ENCODE measurements at regions not wholly inside any gene's neighbourhood (a gene's known extent, or its start where the extent isn't known, plus 50 kb on each side); places are given as distances from the start of the nearest gene placed in this dataset.

DNA sequence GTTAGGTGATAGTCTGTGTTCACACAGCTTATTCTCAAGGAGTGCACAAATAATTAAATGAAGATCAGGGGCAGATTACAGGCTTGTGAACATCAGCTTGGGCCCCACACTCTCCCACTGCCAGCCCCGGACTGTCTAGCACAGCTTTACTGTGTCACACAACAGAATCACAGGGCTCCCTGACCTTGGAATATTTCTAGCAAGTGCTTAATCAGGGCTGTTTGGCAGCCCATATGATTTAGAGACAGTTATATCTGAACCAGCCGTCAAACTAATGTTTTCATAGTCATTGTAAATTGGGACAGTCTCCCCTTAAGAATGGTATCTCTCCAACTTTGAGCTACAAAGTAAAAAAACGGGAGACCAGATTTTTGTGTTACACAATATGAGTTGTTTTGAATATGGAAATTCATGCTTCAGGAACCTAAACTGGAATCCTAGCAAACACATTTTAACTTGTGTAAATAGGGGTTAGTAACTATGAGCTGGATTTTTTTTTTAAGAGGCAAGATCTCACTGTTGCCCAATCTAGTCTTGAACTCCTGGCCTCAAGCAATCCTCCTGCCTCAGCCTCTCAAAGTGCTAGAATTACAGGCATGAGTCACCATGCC lies 517.6 kb downstream of the BNC2 start:
- Histone ChIP-seq H3K4me3 (ENCODE audit: low read length) (no peak overlapping the region), H3K27ac (ENCODE audit: low read length) (no peak overlapping the region), H3K4me1 (ENCODE audit: control insufficient read depth, insufficient read depth, low read length) (no peaks in the 10 kb centered on the region), H3K27me3 (ENCODE audit: control insufficient read depth, insufficient read depth, low read length) (no peaks in the 10 kb centered on the region), H3K9me3 (ENCODE audit: control insufficient read depth, insufficient read depth, low read length) (no peaks in the 10 kb centered on the region), H3K36me3 (ENCODE audit: control insufficient read depth, insufficient read depth, low read length) (no peaks in the 10 kb centered on the region)
- no peaks in the 10 kb centered on the region for H3K27me3 Mint-ChIP-seq (ENCODE audit: low read depth in 2 of 2)
- WGBS (ENCODE audit: insufficient coverage), result 90% methylated on average over 3 of the region's 3 CpGs
- no peak overlapping the region for H3K27ac Mint-ChIP-seq
- no peaks in the 10 kb centered on the region for H3K36me3 Mint-ChIP-seq
- ATAC-seq, result no peak
- no peak for TF ChIP-seq CTCF (IDR thresholded peaks at IDR 0.05)
- no peak for DNase-seq
- intact Hi-C loops (cut with micrococcal nuclease), result no loop called here
- H3K4me1 Mint-ChIP-seq, result no peaks in the 10 kb centered on the region
- no peaks in the 10 kb centered on the region for H3K9me3 Mint-ChIP-seq
- H3K4me3 Mint-ChIP-seq, result no peak overlapping the region

GRCh38 chr9:16356196-16356765 lies 514.2 kb downstream of the BNC2 start:
- WGBS (ENCODE audit: insufficient coverage), result 91% methylated on average over 7 of the region's 8 CpGs

DNA sequence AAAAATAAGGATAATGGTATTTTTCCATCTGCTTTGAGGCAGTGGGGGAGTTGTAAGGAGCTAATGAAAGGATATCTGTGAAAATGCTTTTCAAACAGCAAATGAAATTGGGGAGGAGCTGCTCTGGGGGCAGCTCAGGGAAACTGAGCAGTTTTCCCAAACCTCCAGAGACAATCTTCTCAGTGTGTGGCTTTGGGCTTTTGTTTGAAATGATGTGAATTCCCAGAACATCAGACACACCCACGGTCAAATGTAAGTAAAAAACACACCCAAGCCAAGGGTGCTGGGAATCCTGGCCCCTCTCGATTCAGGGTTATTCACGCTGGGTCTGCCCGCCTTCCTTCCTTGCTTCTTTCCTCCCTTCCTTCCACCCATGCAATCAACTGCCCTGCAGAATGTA lies 512.6 kb downstream of the BNC2 start:
- intact Hi-C loops (cut with micrococcal nuclease), result no loop called here
- H3K27ac Mint-ChIP-seq, result no peak overlapping the region
- no peaks in the 10 kb centered on the region for H3K4me1 Mint-ChIP-seq
- H3K36me3 Mint-ChIP-seq, result no peaks in the 10 kb centered on the region
- WGBS (ENCODE audit: insufficient coverage), result 89% methylated on average over 4 of the region's 4 CpGs
- Histone ChIP-seq H3K36me3 (ENCODE audit: control insufficient read depth, insufficient read depth, low read length) (no peaks in the 10 kb centered on the region), H3K4me3 (ENCODE audit: low read length) (no peak overlapping the region), H3K27me3 (ENCODE audit: control insufficient read depth, insufficient read depth, low read length) (no peaks in the 10 kb centered on the region), H3K4me1 (ENCODE audit: control insufficient read depth, insufficient read depth, low read length) (no peaks in the 10 kb centered on the region), H3K27ac (ENCODE audit: low read length) (no peak overlapping the region), H3K9me3 (ENCODE audit: control insufficient read depth, insufficient read depth, low read length) (no peaks in the 10 kb centered on the region)
- ATAC-seq (no peak), DNase-seq (no peak)
- TF ChIP-seq CTCF (IDR thresholded peaks at IDR 0.05), result no peak
- H3K9me3 Mint-ChIP-seq, result peaks cover 2% of the 10 kb centered on the region in 2 donors
- no peak overlapping the region for H3K4me3 Mint-ChIP-seq
- no peaks in the 10 kb centered on the region for H3K27me3 Mint-ChIP-seq (ENCODE audit: low read depth in 2 of 2)

More at GRCh38 chr9:16356196-16356765, 514.2 kb downstream of the BNC2 start:
- Mint-ChIP-seq H3K36me3 (no peaks in the 10 kb centered on the region), H3K27me3 (ENCODE audit: low read depth in 2 of 2) (no peaks in the 10 kb centered on the region), H3K27ac (no peak overlapping the region), H3K9me3 (peaks cover 2% of the 10 kb centered on the region in 2 donors), H3K4me3 (no peak overlapping the region), H3K4me1 (no peaks in the 10 kb centered on the region)
- Histone ChIP-seq H3K36me3 (ENCODE audit: control insufficient read depth, insufficient read depth, low read length) (no peaks in the 10 kb centered on the region), H3K9me3 (ENCODE audit: control insufficient read depth, insufficient read depth, low read length) (no peaks in the 10 kb centered on the region), H3K27me3 (ENCODE audit: control insufficient read depth, insufficient read depth, low read length) (no peaks in the 10 kb centered on the region), H3K27ac (ENCODE audit: low read length) (no peak overlapping the region), H3K4me1 (ENCODE audit: control insufficient read depth, insufficient read depth, low read length) (no peaks in the 10 kb centered on the region), H3K4me3 (ENCODE audit: low read length) (no peak overlapping the region)
- intact Hi-C loops (cut with micrococcal nuclease), result no loop called here
- ATAC-seq (no peak), DNase-seq (no peak)
- TF ChIP-seq CTCF (IDR thresholded peaks at IDR 0.05), result no peak

DNA sequence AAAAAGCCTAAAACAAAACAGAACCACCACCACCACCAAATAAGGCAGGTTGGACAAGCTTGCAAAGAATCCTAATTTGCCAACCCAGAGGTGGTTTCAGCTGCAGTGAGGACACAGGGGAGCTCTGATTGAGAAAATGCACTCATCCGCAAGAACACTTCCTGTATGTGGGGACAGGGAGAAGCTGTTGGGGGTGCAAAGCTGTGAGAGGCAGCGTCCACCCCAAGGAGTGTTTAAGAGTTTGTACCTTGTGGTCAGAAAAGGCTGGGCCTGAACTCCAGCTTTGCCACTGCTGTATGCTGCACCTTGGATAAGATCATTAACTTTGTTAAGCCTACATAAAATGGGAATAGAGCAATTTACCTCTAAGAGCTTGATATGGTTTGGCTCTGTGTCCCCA lies 511.7 kb downstream of the BNC2 start:
- no peak overlapping the region for H3K4me3 ChIP-seq (ENCODE audit: low read length)
- TF ChIP-seq CTCF (IDR thresholded peaks at IDR 0.05), result no peak
- Mint-ChIP-seq H3K27ac (no peak overlapping the region), H3K27me3 (ENCODE audit: low read depth in 2 of 2) (no peaks in the 10 kb centered on the region), H3K9me3 (peaks cover 2% of the 10 kb centered on the region in 2 donors), H3K4me1 (no peaks in the 10 kb centered on the region), H3K4me3 (no peak overlapping the region), H3K36me3 (no peaks in the 10 kb centered on the region)
- WGBS (ENCODE audit: insufficient coverage), result 83% methylated on average over 2 of the region's 2 CpGs
- no peaks in the 10 kb centered on the region for H3K27me3 ChIP-seq (ENCODE audit: control insufficient read depth, insufficient read depth, low read length)
- no peak overlapping the region for H3K27ac ChIP-seq (ENCODE audit: low read length)
- intact Hi-C loops (cut with micrococcal nuclease), result no loop called here
- ATAC-seq (no peak), DNase-seq (no peak)
- H3K9me3 ChIP-seq (ENCODE audit: control insufficient read depth, insufficient read depth, low read length), result no peaks in the 10 kb centered on the region
- H3K4me1 ChIP-seq (ENCODE audit: control insufficient read depth, insufficient read depth, low read length), result no peaks in the 10 kb centered on the region
- H3K36me3 ChIP-seq (ENCODE audit: control insufficient read depth, insufficient read depth, low read length), result no peaks in the 10 kb centered on the region
